Activated naive CD4-positive, alpha-beta T cell treated with anti-CD3 and anti-CD28 coated beads for 36 hours (primary cell): ENCODE measurements at regions not wholly inside any gene's neighbourhood (a gene's known extent, or its start where the extent isn't known, plus 50 kb on each side); places are given as distances from the start of the nearest gene placed in this dataset.
A peak's percentile ranks its signal among the peaks of the same experiment; 100 is the strongest.

Experiments
- CTCF ChIA-PET: fragments of 350-600 bp; sonication (Branson Sonifier 250); formaldehyde crosslinking; loops from one replicate; lab custom pipeline; 2021; ENCODE audit warnings: antibody characterized with exemption; lab: Charles Lee
- DNase-seq: peaks from one replicate; pipeline ENCODE4 v3.0.0-alpha.2; 2020
- H3K27ac Mint-ChIP-seq: one replicate; pipeline ENCODE4 v1.8.0; 2021; ENCODE audit warnings: mild to moderate bottlenecking, mixed read lengths
- H3K27me3 Mint-ChIP-seq: one replicate; pipeline ENCODE4 v1.8.0; 2021; ENCODE audit warnings: low read depth, mixed read lengths
- H3K36me3 Mint-ChIP-seq: one replicate; pipeline ENCODE4 v1.8.0; 2021; ENCODE audit warnings: low read depth, mixed read lengths
- H3K4me1 Mint-ChIP-seq: one replicate; pipeline ENCODE4 v1.8.0; 2021; ENCODE audit warnings: low read depth, mixed read lengths
- H3K4me3 Mint-ChIP-seq: one replicate; pipeline ENCODE4 v1.8.0; 2021; ENCODE audit warnings: mild to moderate bottlenecking, moderate library complexity, mixed read lengths
- H3K9me3 Mint-ChIP-seq: one replicate; pipeline ENCODE4 v1.8.0; 2021; ENCODE audit warnings: mixed read lengths
- intact Hi-C: fragments of 100-400 bp; cut with micrococcal nuclease; formaldehyde crosslinking; loops from one replicate; pipeline ENCODE4 v1.15.1; 2023

GRCh38 chr10:120713573-120714205 lies 137.5 kb upstream of the WDR11 start:
- peaks cover 3% of the 10 kb centered on the region for H3K9me3 Mint-ChIP-seq

GRCh38 chr10:120715171-120715570 lies 136.0 kb upstream of the WDR11 start:
- no peak for DNase-seq
- no peak overlapping the region for H3K4me3 Mint-ChIP-seq
- no peak overlapping the region for H3K27ac Mint-ChIP-seq
- intact Hi-C loops, result no loop called here
- no peaks in the 10 kb centered on the region for H3K36me3 Mint-ChIP-seq
- H3K9me3 Mint-ChIP-seq, result peaks cover 3% of the 10 kb centered on the region
- CTCF ChIA-PET, result no interaction called here
- no peaks in the 10 kb centered on the region for H3K4me1 Mint-ChIP-seq
- H3K27me3 Mint-ChIP-seq, result peaks cover 4% of the 10 kb centered on the region

More at GRCh38 chr10:120713573-120714205, 137.5 kb upstream of the WDR11 start:
- H3K27me3 Mint-ChIP-seq, result peaks cover 7% of the 10 kb centered on the region
- H3K4me1 Mint-ChIP-seq, result no peaks in the 10 kb centered on the region
- H3K27ac Mint-ChIP-seq, result no peak overlapping the region
- no peak overlapping the region for H3K4me3 Mint-ChIP-seq
- CTCF ChIA-PET, result no interaction called here
- no peaks in the 10 kb centered on the region for H3K36me3 Mint-ChIP-seq
- intact Hi-C loops, result no loop called here
- DNase-seq, result no peak

- Mint-ChIP-seq H3K27ac (no peak overlapping the region), H3K36me3 (no peaks in the 10 kb centered on the region), H3K4me3 (no peak overlapping the region), H3K27me3 (no peaks in the 10 kb centered on the region), H3K4me1 (no peaks in the 10 kb centered on the region), H3K9me3 (peaks cover 3% of the 10 kb centered on the region)
- no peak for DNase-seq
- intact Hi-C loops, result no loop called here
- CTCF ChIA-PET, result no interaction called here
Measured at GRCh38 chr10:120719333-120719732, 131.8 kb upstream of the WDR11 start.

GRCh38 chr10:120727001-120727400 lies 124.2 kb upstream of the WDR11 start:
- no peaks in the 10 kb centered on the region for H3K9me3 Mint-ChIP-seq
- H3K27me3 Mint-ChIP-seq, result no peaks in the 10 kb centered on the region
- no peak for DNase-seq
- CTCF ChIA-PET, result interaction anchor here (0.7 kb wide), 1 partner anchor 50 kb away, joined by 3 read pairs; no protein-coding TSS in a partner anchor
- H3K36me3 Mint-ChIP-seq, result no peaks in the 10 kb centered on the region
- no peaks in the 10 kb centered on the region for H3K4me1 Mint-ChIP-seq
- H3K27ac Mint-ChIP-seq, result no peak overlapping the region
- intact Hi-C loops, result no loop called here
- no peak overlapping the region for H3K4me3 Mint-ChIP-seq

GRCh38 chr10:120729547-120729946 lies 121.6 kb upstream of the WDR11 start:
- CTCF ChIA-PET, result no interaction called here
- peaks cover 2% of the 10 kb centered on the region for H3K27me3 Mint-ChIP-seq
- no peak for DNase-seq
- no peaks in the 10 kb centered on the region for H3K4me1 Mint-ChIP-seq
- no peaks in the 10 kb centered on the region for H3K9me3 Mint-ChIP-seq
- H3K36me3 Mint-ChIP-seq, result no peaks in the 10 kb centered on the region
- H3K27ac Mint-ChIP-seq, result no peak overlapping the region
- H3K4me3 Mint-ChIP-seq, result no peak overlapping the region
- intact Hi-C loops, result no loop called here

GRCh38 chr10:120732067-120732466 lies 119.1 kb upstream of the WDR11 start:
- no peaks in the 10 kb centered on the region for H3K4me1 Mint-ChIP-seq
- peaks cover 2% of the 10 kb centered on the region for H3K27me3 Mint-ChIP-seq
- no peak overlapping the region for H3K4me3 Mint-ChIP-seq
- CTCF ChIA-PET, result no interaction called here
- no peaks in the 10 kb centered on the region for H3K36me3 Mint-ChIP-seq
- no peak for DNase-seq
- no peak overlapping the region for H3K27ac Mint-ChIP-seq
- no peaks in the 10 kb centered on the region for H3K9me3 Mint-ChIP-seq
- intact Hi-C loops, result loop anchor here (5.0 to 10.0 kb wide), 2 partner anchors 507 to 1045 kb away; no protein-coding TSS in a partner anchor

GRCh38 chr10:120732643-120733313 lies 118.4 kb upstream of the WDR11 start:
- H3K27ac Mint-ChIP-seq, result no peak overlapping the region
- CTCF ChIA-PET, result no interaction called here
- peaks cover 2% of the 10 kb centered on the region for H3K27me3 Mint-ChIP-seq
- no peaks in the 10 kb centered on the region for H3K36me3 Mint-ChIP-seq
- no peaks in the 10 kb centered on the region for H3K9me3 Mint-ChIP-seq
- intact Hi-C loops, result loop anchor here (5.0 to 10.0 kb wide), 2 partner anchors 508 to 1045 kb away; no protein-coding TSS in a partner anchor
- DNase-seq, result peak; percentile 8
- no peak overlapping the region for H3K4me3 Mint-ChIP-seq
- no peaks in the 10 kb centered on the region for H3K4me1 Mint-ChIP-seq

GRCh38 chr10:120734483-120735078 lies 116.6 kb upstream of the WDR11 start:
- no peak for DNase-seq
- Mint-ChIP-seq H3K9me3 (no peaks in the 10 kb centered on the region), H3K27me3 (peaks cover 2% of the 10 kb centered on the region), H3K4me3 (no peak overlapping the region), H3K36me3 (no peaks in the 10 kb centered on the region), H3K4me1 (no peaks in the 10 kb centered on the region), H3K27ac (no peak overlapping the region)
- intact Hi-C loops, result loop anchor here (1.0 to 10.0 kb wide), 3 partner anchors 311 to 1047 kb away; no protein-coding TSS in a partner anchor
- CTCF ChIA-PET, result interaction anchor here (0.7 to 1.0 kb wide), 4 partner anchors 9 to 311 kb away, joined by 3 to 6 read pairs (median 3); no protein-coding TSS in a partner anchor

- Mint-ChIP-seq H3K36me3 (no peaks in the 10 kb centered on the region), H3K27ac (no peak overlapping the region)
Measured at GRCh38 chr10:120735315-120735714, 115.8 kb upstream of the WDR11 start.

GRCh38 chr10:120735773-120736371 lies 115.3 kb upstream of the WDR11 start:
- intact Hi-C loops, result loop anchor here (1.0 to 10.0 kb wide), 2 partner anchors 313 to 511 kb away; no protein-coding TSS in a partner anchor
- no peak overlapping the region for H3K4me3 Mint-ChIP-seq
- H3K27me3 Mint-ChIP-seq, result peaks cover 2% of the 10 kb centered on the region
- H3K9me3 Mint-ChIP-seq, result no peaks in the 10 kb centered on the region
- H3K27ac Mint-ChIP-seq, result no peak overlapping the region
- CTCF ChIA-PET, result interaction anchor here (0.5 to 1.6 kb wide), 7 partner anchors 12 to 919 kb away, joined by 3 to 6 read pairs (median 4); no protein-coding TSS in a partner anchor
- no peaks in the 10 kb centered on the region for H3K4me1 Mint-ChIP-seq
- H3K36me3 Mint-ChIP-seq, result no peaks in the 10 kb centered on the region
- no peak for DNase-seq

More at GRCh38 chr10:120735315-120735714, 115.8 kb upstream of the WDR11 start:
- no peaks in the 10 kb centered on the region for H3K9me3 Mint-ChIP-seq
- no peaks in the 10 kb centered on the region for H3K4me1 Mint-ChIP-seq
- H3K4me3 Mint-ChIP-seq, result no peak overlapping the region
- DNase-seq, result no peak
- CTCF ChIA-PET, result interaction anchor here (0.5 to 1.6 kb wide), 6 partner anchors 9 to 920 kb away, joined by 3 to 6 read pairs (median 3); no protein-coding TSS in a partner anchor
- intact Hi-C loops, result loop anchor here (1.0 to 10.0 kb wide), 2 partner anchors 312 to 511 kb away; no protein-coding TSS in a partner anchor
- peaks cover 2% of the 10 kb centered on the region for H3K27me3 Mint-ChIP-seq

GRCh38 chr10:120736377-120736776 lies 114.8 kb upstream of the WDR11 start:
- Mint-ChIP-seq H3K4me1 (no peaks in the 10 kb centered on the region), H3K36me3 (no peaks in the 10 kb centered on the region), H3K27me3 (peaks cover 2% of the 10 kb centered on the region), H3K27ac (no peak overlapping the region), H3K4me3 (no peak overlapping the region), H3K9me3 (no peaks in the 10 kb centered on the region)
- CTCF ChIA-PET, result interaction anchor here (0.7 to 1.6 kb wide), 5 partner anchors 11 to 515 kb away, joined by 3 to 6 read pairs (median 4); no protein-coding TSS in a partner anchor
- intact Hi-C loops, result loop anchor here (10.0 kb wide), 1 partner anchor 512 kb away; no protein-coding TSS in a partner anchor
- no peak for DNase-seq

GRCh38 chr10:120738658-120739057 lies 112.5 kb upstream of the WDR11 start:
- Mint-ChIP-seq H3K36me3 (no peaks in the 10 kb centered on the region), H3K4me1 (no peaks in the 10 kb centered on the region)
- CTCF ChIA-PET, result no interaction called here

More at GRCh38 chr10:120738658-120739057, 112.5 kb upstream of the WDR11 start:
- Mint-ChIP-seq H3K4me3 (no peak overlapping the region), H3K27ac (no peak overlapping the region), H3K9me3 (no peaks in the 10 kb centered on the region), H3K27me3 (peaks cover 2% of the 10 kb centered on the region)
- DNase-seq, result no peak
- intact Hi-C loops, result loop anchor here (10.0 kb wide), 1 partner anchor 514 kb away; no protein-coding TSS in a partner anchor
